ENCODE measurements at regions not wholly inside any gene's neighbourhood (a gene's known extent, or its start where the extent isn't known, plus 50 kb on each side); places are given as distances from the start of the nearest gene placed in this dataset.

GRCh38 chr5:85010014-85010562 lies 625.4 kb upstream of the EDIL3 start:
- TF ChIP-seq MLX (CRISPR knock-in tag; IDR thresholded peaks at IDR 0.05) (no peak), HINFP (CRISPR knock-in tag; IDR thresholded peaks at IDR 0.05; ENCODE audit: low read depth) (no peak), YY1 (IDR thresholded peaks at IDR 0.05; ENCODE audit: insufficient read depth, insufficient replicate concordance, low read depth, low read length) (no peak), MAFF (IDR thresholded peaks at IDR 0.05; ENCODE audit: low read depth, low read length) (no peak), TBP (CRISPR knock-in tag; IDR thresholded peaks at IDR 0.05) (no peak)

All from HepG2 (cell line).